H7 (cell line): ENCODE measurements at regions not wholly inside any gene's neighbourhood (a gene's known extent, or its start where the extent isn't known, plus 50 kb on each side); places are given as distances from the start of the nearest gene placed in this dataset.
"Not testable (repeated sequence)": the region's sequence is repeated elsewhere in the genome, so short reads cannot be mapped to it uniquely, and the experiment has no call there.

Source experiments
- DNase-seq: peaks from one replicate; pipeline ENCODE4 v3.0.0; 2012
- H3K27me3 ChIP-seq: 2 replicates; pipeline ENCODE4 v1.6.0; 2011; ENCODE audit warnings: mild to moderate bottlenecking, low read length; ENCODE audit not compliant: control insufficient read depth, insufficient read depth
- H3K36me3 ChIP-seq: replicated peaks from 2 replicates; pipeline ENCODE4 v1.5.1; 2011; ENCODE audit warnings: low read length; ENCODE audit not compliant: control insufficient read depth, insufficient read depth
- H3K4me3 ChIP-seq: 2 replicates; pipeline ENCODE4 v1.5.1; 2011; ENCODE audit warnings: low read depth, mild to moderate bottlenecking, control low read depth, low read length, moderate library complexity; ENCODE audit not compliant: insufficient read depth

DNA sequence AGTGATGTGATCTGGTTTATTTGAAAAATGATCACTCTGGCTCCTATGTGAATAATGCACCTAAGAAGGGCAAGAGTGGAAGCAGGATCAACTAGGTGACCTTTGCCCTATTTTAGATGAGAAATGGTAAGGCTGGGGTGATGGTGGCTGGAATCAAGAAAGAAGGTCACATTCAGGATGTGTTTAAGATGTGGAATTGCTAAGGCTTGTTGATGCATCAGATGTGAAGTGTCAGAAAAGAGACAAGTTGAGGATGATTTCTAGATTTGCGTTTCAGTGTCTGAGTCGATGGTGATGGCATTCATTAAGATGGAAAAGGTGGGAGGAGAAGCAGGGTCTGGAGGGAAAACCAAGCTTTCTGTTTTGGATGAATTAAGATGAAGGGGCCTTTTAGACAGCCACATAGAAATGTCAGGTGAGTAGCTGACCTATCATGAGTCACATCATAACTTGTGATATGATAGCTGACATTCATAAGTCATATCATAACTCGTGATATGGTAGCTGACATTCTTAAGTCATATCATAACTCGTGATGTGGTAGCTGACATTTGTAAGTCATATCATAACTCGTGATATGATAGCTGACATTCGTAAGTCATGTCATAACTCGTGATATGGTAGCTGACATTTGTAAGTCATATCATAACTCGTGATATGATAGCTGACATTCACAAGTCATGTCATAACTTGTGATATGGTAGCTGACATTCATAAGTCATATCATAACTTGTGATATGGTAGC lies 101.2 kb upstream of the SEC11C start:
- no peak for DNase-seq
- no peak overlapping the region for H3K4me3 ChIP-seq
- no peaks in the 10 kb centered on the region for H3K36me3 ChIP-seq
- no peaks in the 10 kb centered on the region for H3K27me3 ChIP-seq

GRCh38 chr18:59039040-59039320 lies 100.7 kb upstream of the SEC11C start:
- H3K36me3 ChIP-seq, H3K27me3 ChIP-seq, H3K4me3 ChIP-seq, DNase-seq: not testable (repeated sequence)

DNA sequence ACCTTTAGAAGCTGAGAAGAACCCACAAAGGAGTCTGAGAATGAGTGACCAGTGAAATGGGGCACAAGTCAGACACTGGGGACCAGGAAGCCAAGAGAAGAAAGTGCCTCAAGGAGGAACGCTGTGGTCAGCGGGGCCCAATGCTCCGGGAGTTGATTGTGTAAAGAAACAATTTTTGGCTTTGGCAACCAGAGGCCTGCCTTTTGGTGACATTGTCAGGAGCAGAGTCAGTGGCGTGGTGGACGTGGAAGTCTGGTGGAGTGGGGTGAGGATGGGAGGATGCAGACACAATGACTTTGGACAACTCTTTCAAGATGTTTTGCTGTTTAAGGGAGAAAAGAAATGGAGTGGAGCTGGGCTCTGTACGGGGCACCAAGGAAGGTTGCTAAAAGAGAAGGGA lies 100.2 kb upstream of the SEC11C start:
- no peak overlapping the region for H3K4me3 ChIP-seq
- DNase-seq: no peak
- no peaks in the 10 kb centered on the region for H3K36me3 ChIP-seq
- H3K27me3 ChIP-seq: no peaks in the 10 kb centered on the region

DNA sequence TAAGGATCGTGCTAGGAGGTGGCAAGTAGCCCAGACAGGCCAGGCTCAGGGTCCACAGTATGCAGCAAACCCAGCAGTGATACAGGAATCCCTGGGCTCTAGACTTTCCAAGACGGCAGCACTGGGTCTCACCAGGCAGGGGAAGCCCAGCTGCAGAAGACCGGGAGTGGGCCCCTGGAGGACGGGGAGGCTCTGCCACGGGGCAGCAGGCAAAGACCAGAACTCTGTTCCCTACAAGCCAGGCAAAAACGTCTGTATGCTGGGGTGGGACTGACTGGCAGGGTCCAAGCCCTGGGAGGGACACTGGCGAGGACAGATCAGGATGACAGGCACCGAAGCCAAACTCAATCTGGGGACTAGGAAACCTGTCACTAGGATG lies 98.9 kb upstream of the SEC11C start:
- Histone ChIP-seq H3K36me3 (no peaks in the 10 kb centered on the region), H3K4me3 (no peak overlapping the region), H3K27me3 (no peaks in the 10 kb centered on the region)
- no peak for DNase-seq

- Histone ChIP-seq H3K27me3 (no peaks in the 10 kb centered on the region), H3K36me3 (no peaks in the 10 kb centered on the region), H3K4me3 (no peak overlapping the region)
- DNase-seq: no peak
Measured at GRCh38 chr18:59041296-59041695, 98.4 kb upstream of the SEC11C start.

GRCh38 chr18:59041819-59042815 lies 97.6 kb upstream of the SEC11C start:
- no peaks in the 10 kb centered on the region for H3K36me3 ChIP-seq
- no peak for DNase-seq
- no peaks in the 10 kb centered on the region for H3K27me3 ChIP-seq
- no peak overlapping the region for H3K4me3 ChIP-seq

DNA sequence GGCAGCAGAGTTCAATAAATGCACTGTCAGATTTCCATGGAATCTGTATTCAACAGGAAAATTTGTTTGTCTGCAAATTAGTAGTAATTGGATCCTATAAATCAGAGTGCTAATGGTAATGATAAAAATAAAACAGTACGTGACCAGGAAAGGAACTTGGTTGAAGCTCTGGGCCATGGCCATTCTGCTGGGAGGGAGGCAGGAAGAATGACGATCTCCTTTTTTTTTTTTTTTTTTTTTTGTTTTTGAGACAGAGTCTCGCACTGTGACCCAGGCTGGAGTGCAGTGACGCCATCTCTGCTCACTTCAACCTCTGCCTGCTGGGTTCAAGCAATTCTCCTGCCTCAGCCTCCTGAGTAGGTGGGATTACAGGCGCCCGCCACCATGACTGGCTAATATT lies 94.8 kb upstream of the SEC11C start:
- DNase-seq: no peak
- Histone ChIP-seq H3K4me3 (no peak overlapping the region), H3K36me3 (no peaks in the 10 kb centered on the region), H3K27me3 (no peaks in the 10 kb centered on the region)

- H3K27me3 ChIP-seq: no peaks in the 10 kb centered on the region
- H3K36me3 ChIP-seq: no peaks in the 10 kb centered on the region
- no peak overlapping the region for H3K4me3 ChIP-seq
- DNase-seq: no peak
Measured at GRCh38 chr18:59047321-59048047, 92.2 kb upstream of the SEC11C start.

DNA sequence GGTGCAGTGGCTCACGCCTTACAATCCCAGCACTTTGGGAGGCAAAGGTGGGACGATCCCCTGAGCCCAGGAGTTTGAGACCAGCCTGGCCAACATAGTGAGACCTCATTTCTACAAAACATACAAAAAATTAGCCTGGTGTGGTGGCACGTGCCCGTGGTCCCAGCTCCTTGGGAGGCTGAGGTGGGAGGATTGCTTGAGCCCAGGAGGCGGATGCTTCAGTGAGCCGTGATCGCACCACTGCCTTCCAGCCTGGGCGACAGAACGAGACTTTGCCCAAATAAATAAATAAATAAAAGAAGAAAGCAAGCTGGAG lies 91.7 kb upstream of the SEC11C start:
- Histone ChIP-seq H3K27me3 (no peaks in the 10 kb centered on the region), H3K4me3 (no peak overlapping the region), H3K36me3 (no peaks in the 10 kb centered on the region)
- DNase-seq: no peak

DNA sequence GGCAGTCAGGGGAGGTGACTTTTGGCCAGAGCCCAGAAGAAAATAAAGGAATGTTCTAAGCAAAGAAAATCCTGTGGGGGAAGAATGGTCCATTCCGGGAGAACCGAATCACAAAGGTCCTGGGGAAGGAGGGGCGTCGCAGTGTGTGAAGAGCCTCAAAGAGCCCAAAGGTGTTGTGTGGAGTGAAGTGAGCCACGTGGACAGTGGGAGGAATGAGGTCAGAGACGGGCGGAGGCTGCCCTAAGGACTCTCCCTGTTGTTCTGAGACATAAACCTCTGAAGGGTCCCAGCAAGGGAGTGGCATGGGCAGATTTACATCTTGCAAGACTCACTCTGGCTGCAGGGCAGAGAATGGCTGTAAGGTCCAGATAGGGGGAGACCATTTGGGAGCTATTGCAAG lies 91.3 kb upstream of the SEC11C start:
- no peaks in the 10 kb centered on the region for H3K27me3 ChIP-seq
- DNase-seq: peak; percentile 38
- no peak overlapping the region for H3K4me3 ChIP-seq
- H3K36me3 ChIP-seq: no peaks in the 10 kb centered on the region

DNA sequence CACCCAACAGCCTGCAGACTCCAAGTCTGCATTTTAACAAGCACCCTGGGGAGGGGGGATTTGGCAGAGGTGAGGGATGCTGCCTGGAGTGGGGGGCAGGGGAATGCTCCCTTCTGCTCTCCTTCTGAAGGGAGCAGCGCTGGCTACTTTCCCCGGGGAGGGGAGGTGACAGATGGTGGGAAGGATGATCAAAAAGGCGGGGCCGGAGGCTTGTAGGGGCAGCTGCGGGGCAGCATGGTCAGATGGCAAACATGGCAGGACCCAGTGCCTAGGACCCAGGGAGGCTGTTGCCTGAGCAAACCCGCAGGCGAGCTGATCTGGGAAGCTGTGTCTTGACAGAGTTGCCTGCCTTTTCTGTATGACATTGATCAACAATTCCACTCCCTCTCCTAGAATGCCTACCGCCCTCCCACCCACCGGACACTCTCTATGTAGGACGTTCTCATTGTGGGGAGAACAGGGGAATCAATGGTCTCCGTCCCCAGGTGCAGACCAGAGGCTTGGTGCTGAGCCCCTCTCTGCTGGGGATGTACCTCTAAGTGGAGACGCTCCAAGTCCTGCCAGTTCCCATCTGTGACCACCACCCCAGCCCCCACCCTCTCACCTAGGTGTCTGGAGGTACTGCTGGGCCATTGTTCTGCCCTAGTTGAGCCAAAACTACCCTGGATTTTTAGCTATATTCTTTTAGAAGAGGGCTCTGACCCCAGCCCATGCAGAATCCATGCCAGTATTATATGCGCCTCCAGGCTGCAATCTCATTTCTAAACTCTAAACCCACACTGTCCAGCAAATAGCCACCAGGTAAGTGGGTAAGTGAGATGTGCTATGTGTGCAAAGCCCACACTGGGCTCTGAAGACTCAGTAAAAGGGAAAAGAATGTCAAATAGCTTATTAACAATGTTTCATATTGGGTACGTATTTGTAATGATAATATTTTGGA lies 89.7 kb upstream of the SEC11C start:
- Histone ChIP-seq H3K36me3 (no peaks in the 10 kb centered on the region), H3K4me3 (no peak overlapping the region), H3K27me3 (no peaks in the 10 kb centered on the region)
- peak; percentile 64 for DNase-seq

DNA sequence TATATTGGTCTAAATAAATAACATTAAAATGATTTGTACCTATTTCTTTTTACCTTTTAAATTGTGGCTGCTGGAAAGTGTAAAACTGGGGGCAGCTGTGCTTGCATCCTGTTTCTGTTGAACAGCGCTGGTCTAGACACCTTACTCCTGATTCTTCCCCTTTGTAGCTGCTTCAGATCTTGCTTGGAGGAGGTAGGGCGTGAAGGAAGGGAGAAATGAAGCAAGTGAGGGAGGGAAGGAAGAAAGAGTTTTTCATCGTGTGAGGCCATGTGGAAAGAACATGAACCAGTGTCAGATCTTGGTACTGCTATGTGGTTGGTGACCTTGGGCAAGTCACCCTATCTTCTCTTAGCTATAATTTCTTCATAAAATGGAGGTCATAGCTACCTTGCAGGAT lies 89.0 kb upstream of the SEC11C start:
- no peaks in the 10 kb centered on the region for H3K27me3 ChIP-seq
- no peak overlapping the region for H3K4me3 ChIP-seq
- DNase-seq: no peak
- no peaks in the 10 kb centered on the region for H3K36me3 ChIP-seq

DNA sequence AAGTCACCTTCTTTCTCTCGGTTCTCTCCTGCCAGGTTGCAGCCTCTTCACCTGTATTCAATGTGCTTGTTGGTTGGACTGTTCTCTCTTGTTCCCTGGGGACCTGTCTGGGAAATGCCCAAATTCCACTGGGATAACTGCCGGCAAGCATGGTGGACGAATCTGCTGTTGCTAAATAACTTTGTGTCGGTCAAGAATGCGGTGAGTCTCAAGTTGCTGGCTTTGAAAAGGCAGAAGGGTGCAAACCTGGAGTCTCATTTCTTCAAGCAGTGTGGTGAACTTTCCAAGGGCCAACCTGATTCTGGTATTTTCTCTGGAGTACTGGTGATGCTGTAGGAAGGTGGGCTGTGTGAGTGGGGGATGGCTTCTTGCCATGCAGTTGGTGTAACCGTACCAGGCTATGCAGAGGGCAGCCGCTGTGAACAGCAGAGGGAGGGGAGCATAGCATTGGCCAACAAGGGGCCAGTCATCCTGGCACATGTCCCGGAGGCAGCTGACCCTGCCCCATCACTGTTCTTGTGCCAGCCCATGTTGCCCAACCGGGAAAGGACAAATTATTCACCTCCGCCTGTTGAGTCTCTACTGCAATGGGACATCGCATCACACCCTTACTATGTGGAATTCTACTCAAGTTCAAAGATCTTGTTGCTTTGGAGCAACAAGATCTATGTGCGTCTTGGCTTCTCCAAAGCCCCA lies 88.1 kb upstream of the SEC11C start:
- Histone ChIP-seq H3K27me3 (no peaks in the 10 kb centered on the region), H3K4me3 (no peak overlapping the region), H3K36me3 (no peaks in the 10 kb centered on the region)
- DNase-seq: no peak
